SK-N-SH (cell line): ENCODE measurements at regions not wholly inside any gene's neighbourhood (a gene's known extent, or its start where the extent isn't known, plus 50 kb on each side); places are given as distances from the start of the nearest gene placed in this dataset.

Experiments
- CTCF ChIA-PET: fragments of 300-600, 350-600 bp; formaldehyde crosslinking; extraction: SDS; loops from one replicate; lab custom pipeline; 2021; lab: Yijun Ruan, JAX
- POLR2A ChIA-PET: fragments of 350-600 bp; sonication (Branson Sonifier 250); formaldehyde crosslinking; extraction: SDS; loops from one replicate; lab custom pipeline; 2020; ENCODE audit warnings: antibody characterized with exemption, inconsistent platforms; lab: Yijun Ruan, JAX
- DNase-seq: peaks from one replicate; pipeline ENCODE4 v3.0.0; 2012
- H2AFZ ChIP-seq: fragments of 200-600 bp; sonication (generic); 2 replicates; pipeline ENCODE4 v1.8.1; 2016; ENCODE audit warnings: antibody characterized with exemption, mild to moderate bottlenecking, low read depth
- H3F3A ChIP-seq: fragments of 200-600 bp; sonication (generic); replicated peaks from 2 replicates; pipeline ENCODE3; 2016; ENCODE audit warnings: antibody characterized with exemption, mild to moderate bottlenecking; ENCODE audit not compliant: insufficient read depth
- H3K27ac ChIP-seq, 2 experiments: fragments of 200-500 bp in 1 of 2; fragments of 200-600 bp in 1 of 2; sonication (Bioruptor generic) in 1 of 2; sonication (generic), shearing (Covaris generic) in 1 of 2; 2 replicates each; pipeline versions ENCODE4 v1.5.1 to v1.6.1; 2014 to 2016; ENCODE audit warnings: low read depth in 2 of 2, inconsistent platforms in 1 of 2, low read length in 1 of 2, mild to moderate bottlenecking in 1 of 2, mixed read lengths in 1 of 2
- H3K27me3 ChIP-seq: fragments of 200-600 bp; sonication (generic), shearing (Covaris generic); 2 replicates; pipeline ENCODE4 v1.6.1; 2016; ENCODE audit warnings: mixed run types; ENCODE audit not compliant: insufficient read depth
- H3K36me3 ChIP-seq, 2 experiments: fragments of 200-500 bp in 1 of 2; fragments of 200-600 bp in 1 of 2; sonication (Bioruptor generic) in 1 of 2; sonication (generic) in 1 of 2; replicated peaks in 1 of 2; 2 replicates each; pipeline versions ENCODE3 to v1.5.1; 2014 to 2016; ENCODE audit warnings: low read length in 1 of 2, mild to moderate bottlenecking in 1 of 2; ENCODE audit not compliant: insufficient read depth in 2 of 2, control insufficient read depth in 1 of 2
- H3K4me1 ChIP-seq, 2 experiments: fragments of 200-500 bp in 1 of 2; fragments of 200-600 bp in 1 of 2; sonication (Bioruptor generic) in 1 of 2; sonication (generic), shearing (Covaris generic) in 1 of 2; 2 replicates each; pipeline versions ENCODE4 v1.5.1 to v1.6.1; 2014 to 2016; ENCODE audit warnings: low read depth in 1 of 2, low read length in 1 of 2, mixed run types in 1 of 2; ENCODE audit not compliant: insufficient read depth in 2 of 2, control insufficient read depth in 1 of 2
- H3K4me2 ChIP-seq: fragments of 200-600 bp; sonication (generic), shearing (Covaris generic); 2 replicates; pipeline ENCODE4 v1.6.1; 2017; ENCODE audit warnings: mixed run types
- H3K4me3 ChIP-seq, 2 experiments: fragments of 200-500 bp in 1 of 2; fragments of 200-600 bp in 1 of 2; sonication (Bioruptor generic) in 1 of 2; sonication (generic), shearing (Covaris generic) in 1 of 2; 2 replicates each; pipeline versions ENCODE4 v1.5.1 to v1.8.1; 2014 to 2016; ENCODE audit warnings: low read depth in 2 of 2, inconsistent platforms in 1 of 2, low read length in 1 of 2, mild to moderate bottlenecking in 1 of 2, mixed read lengths in 1 of 2, moderate library complexity in 1 of 2
- H3K79me2 ChIP-seq: fragments of 200-600 bp; sonication (generic); 2 replicates; pipeline ENCODE4 v1.8.1; 2017; ENCODE audit warnings: mild to moderate bottlenecking; ENCODE audit not compliant: insufficient read depth
- H3K9ac ChIP-seq: fragments of 200-600 bp; sonication (generic); 2 replicates; pipeline ENCODE4 v1.6.1; 2017; ENCODE audit warnings: mixed run types
- H3K9me2 ChIP-seq: fragments of 200-600 bp; sonication (generic); 2 replicates; pipeline ENCODE4 v1.6.1; 2017; ENCODE audit warnings: mixed run types
- H3K9me3 ChIP-seq: fragments of 200-600 bp; sonication (generic); 2 replicates; pipeline ENCODE4 v1.6.1; 2017; ENCODE audit warnings: mixed run types, mild to moderate bottlenecking, moderate library complexity
- H4K20me1 ChIP-seq: fragments of 200-600 bp; sonication (generic); 2 replicates; pipeline ENCODE4 v1.6.1; 2017; ENCODE audit warnings: mild to moderate bottlenecking, mixed run types; ENCODE audit not compliant: insufficient read depth
- CHD2 ChIP-seq: fragments of 150-350 bp; IDR thresholded peaks from 2 replicates; pipeline ENCODE4 v1.6.1; 2018; ENCODE audit warnings: low read length; ENCODE audit not compliant: partially characterized antibody
- ELF1 ChIP-seq: IDR thresholded peaks from 2 replicates; pipeline ENCODE4 v1.4.0; 2012
- FOXJ3 ChIP-seq: sonication (generic); formaldehyde crosslinking; IDR thresholded peaks from 2 replicates; pipeline ENCODE4 v1.5.1; 2020; ENCODE audit warnings: mild to moderate bottlenecking, missing genetic modification reagents
- GATA2 ChIP-seq: sonication (generic); formaldehyde crosslinking; IDR thresholded peaks from 2 replicates; pipeline ENCODE4 v1.5.0; 2020; ENCODE audit warnings: mild to moderate bottlenecking, missing genetic modification reagents
- NFIC ChIP-seq: IDR thresholded peaks from 2 replicates; pipeline ENCODE4 v1.4.0; 2012; ENCODE audit warnings: borderline replicate concordance
- SMC3 ChIP-seq: IDR thresholded peaks from 2 replicates; pipeline ENCODE4 v1.6.1; 2012; ENCODE audit warnings: low read depth, low read length, improper control_type of control experiment
- TCF12 ChIP-seq: IDR thresholded peaks from 2 replicates; pipeline ENCODE4 v1.4.0; 2012
- WGBS: methylation state at CpG from one replicate; pipeline ENCODE4 v1.1.6; 2017; ENCODE audit warnings: low lambda C conversion rate; 5-methylcytosine and 5-hydroxymethylcytosine counted together
- TF ChIP-seq, protein P1 (sequence below): IDR thresholded peaks from 2 replicates; pipeline ENCODE4 v1.4.0; 2012; ENCODE audit warnings: low read depth, borderline replicate concordance
- TF ChIP-seq, protein P2 (sequence below): IDR thresholded peaks from 2 replicates; pipeline ENCODE4 v1.6.1; 2012; ENCODE audit warnings: mild to moderate bottlenecking, low read depth, low read length, moderate library complexity

DNA sequence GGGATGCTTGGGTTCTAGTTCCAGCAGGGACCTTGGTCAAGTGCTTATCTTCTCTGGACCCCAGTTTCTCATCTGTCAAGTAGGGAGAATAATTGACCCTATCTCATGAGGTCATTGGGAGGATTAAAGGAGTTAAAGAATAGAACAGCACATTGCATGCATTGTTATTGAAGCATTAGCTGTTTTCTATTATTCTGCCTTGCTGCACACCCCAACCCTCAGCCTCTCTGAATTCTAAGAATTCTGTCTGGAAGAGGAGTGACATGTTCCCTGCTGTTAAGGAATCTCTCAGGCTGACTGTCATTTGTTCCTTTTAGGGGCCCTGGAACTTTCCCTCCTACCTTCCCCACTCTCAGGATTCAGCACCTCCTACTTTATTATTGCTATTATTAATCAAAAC lies 73.9 kb downstream of the NENF start:
- no peaks in the 10 kb centered on the region for H3K79me2 ChIP-seq
- H3K9ac ChIP-seq: no peak overlapping the region
- H3K9me2 ChIP-seq: no peaks in the 10 kb centered on the region
- CTCF ChIA-PET: no interaction called here
- H3K4me1 ChIP-seq: no peaks in the 10 kb centered on the region
- no peaks in the 10 kb centered on the region for H3F3A ChIP-seq
- DNase-seq: no peak
- TF ChIP-seq, protein P1, sequence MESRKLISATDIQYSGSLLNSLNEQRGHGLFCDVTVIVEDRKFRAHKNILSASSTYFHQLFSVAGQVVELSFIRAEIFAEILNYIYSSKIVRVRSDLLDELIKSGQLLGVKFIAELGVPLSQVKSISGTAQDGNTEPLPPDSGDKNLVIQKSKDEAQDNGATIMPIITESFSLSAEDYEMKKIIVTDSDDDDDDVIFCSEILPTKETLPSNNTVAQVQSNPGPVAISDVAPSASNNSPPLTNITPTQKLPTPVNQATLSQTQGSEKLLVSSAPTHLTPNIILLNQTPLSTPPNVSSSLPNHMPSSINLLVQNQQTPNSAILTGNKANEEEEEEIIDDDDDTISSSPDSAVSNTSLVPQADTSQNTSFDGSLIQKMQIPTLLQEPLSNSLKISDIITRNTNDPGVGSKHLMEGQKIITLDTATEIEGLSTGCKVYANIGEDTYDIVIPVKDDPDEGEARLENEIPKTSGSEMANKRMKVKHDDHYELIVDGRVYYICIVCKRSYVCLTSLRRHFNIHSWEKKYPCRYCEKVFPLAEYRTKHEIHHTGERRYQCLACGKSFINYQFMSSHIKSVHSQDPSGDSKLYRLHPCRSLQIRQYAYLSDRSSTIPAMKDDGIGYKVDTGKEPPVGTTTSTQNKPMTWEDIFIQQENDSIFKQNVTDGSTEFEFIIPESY: no peak
- TF ChIP-seq GATA2 (CRISPR knock-in tag): no peak
- no peak for TF ChIP-seq TCF12
- no peak for TF ChIP-seq CHD2
- TF ChIP-seq ELF1: no peak
- no peak for TF ChIP-seq FOXJ3 (CRISPR knock-in tag)
- TF ChIP-seq, all 33 proteins: peak for 0
- H2AFZ ChIP-seq: no peak overlapping the region
- H3K4me2 ChIP-seq: no peak overlapping the region
- no peaks in the 10 kb centered on the region; the same call in 1 of the 2 replicates for H3K27me3 ChIP-seq
- no peak overlapping the region for H3K27ac ChIP-seq
- no peaks in the 10 kb centered on the region for H3K9me3 ChIP-seq
- H3K36me3 ChIP-seq: no peaks in the 10 kb centered on the region
- POLR2A ChIA-PET: no interaction called here
- no peak overlapping the region for H3K4me3 ChIP-seq
- no peaks in the 10 kb centered on the region for H4K20me1 ChIP-seq

DNA sequence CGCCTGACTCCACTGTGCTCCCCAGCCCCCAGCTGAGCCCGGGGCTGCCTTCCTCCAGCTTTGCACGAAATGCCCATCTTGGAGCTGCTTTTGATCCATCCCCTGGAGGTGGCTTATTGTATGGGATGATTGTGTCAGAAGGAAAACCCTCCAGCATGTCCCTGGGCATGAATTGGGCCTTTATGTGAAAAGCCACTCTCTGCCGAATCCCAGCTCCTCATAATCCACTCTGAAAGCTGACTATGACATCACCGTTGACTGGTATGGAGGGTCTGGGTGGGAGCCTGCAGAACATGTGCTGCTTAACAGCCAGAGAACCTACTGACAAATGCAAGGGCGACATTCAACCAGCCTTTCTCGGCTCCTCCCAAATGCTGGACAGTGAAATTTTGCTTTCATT lies 74.6 kb downstream of the NENF start:
- Histone ChIP-seq H3K9ac (no peak overlapping the region), H3K27ac (no peak overlapping the region), H3K79me2 (no peaks in the 10 kb centered on the region), H3K4me1 (no peaks in the 10 kb centered on the region), H3K4me3 (no peak overlapping the region), H3F3A (no peaks in the 10 kb centered on the region), H4K20me1 (no peaks in the 10 kb centered on the region)
- no peak for DNase-seq
- POLR2A ChIA-PET: no interaction called here
- WGBS: 59% methylated on average over 7 of the region's 7 CpGs
- TF ChIP-seq SMC3 (no peak), NFIC (no peak), GATA2 (CRISPR knock-in tag) (no peak)
- TF ChIP-seq, protein P2, sequence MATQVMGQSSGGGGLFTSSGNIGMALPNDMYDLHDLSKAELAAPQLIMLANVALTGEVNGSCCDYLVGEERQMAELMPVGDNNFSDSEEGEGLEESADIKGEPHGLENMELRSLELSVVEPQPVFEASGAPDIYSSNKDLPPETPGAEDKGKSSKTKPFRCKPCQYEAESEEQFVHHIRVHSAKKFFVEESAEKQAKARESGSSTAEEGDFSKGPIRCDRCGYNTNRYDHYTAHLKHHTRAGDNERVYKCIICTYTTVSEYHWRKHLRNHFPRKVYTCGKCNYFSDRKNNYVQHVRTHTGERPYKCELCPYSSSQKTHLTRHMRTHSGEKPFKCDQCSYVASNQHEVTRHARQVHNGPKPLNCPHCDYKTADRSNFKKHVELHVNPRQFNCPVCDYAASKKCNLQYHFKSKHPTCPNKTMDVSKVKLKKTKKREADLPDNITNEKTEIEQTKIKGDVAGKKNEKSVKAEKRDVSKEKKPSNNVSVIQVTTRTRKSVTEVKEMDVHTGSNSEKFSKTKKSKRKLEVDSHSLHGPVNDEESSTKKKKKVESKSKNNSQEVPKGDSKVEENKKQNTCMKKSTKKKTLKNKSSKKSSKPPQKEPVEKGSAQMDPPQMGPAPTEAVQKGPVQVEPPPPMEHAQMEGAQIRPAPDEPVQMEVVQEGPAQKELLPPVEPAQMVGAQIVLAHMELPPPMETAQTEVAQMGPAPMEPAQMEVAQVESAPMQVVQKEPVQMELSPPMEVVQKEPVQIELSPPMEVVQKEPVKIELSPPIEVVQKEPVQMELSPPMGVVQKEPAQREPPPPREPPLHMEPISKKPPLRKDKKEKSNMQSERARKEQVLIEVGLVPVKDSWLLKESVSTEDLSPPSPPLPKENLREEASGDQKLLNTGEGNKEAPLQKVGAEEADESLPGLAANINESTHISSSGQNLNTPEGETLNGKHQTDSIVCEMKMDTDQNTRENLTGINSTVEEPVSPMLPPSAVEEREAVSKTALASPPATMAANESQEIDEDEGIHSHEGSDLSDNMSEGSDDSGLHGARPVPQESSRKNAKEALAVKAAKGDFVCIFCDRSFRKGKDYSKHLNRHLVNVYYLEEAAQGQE: no peak
- TF ChIP-seq, all 33 proteins: peak for 0
- Histone ChIP-seq H3K36me3 (no peaks in the 10 kb centered on the region), H3K4me2 (no peak overlapping the region), H2AFZ (no peak overlapping the region), H3K27me3 (no peaks in the 10 kb centered on the region; the same call in 1 of the 2 replicates), H3K9me3 (no peaks in the 10 kb centered on the region), H3K9me2 (no peaks in the 10 kb centered on the region)
- CTCF ChIA-PET: no interaction called here
